Chondrocyte (in vitro differentiated cells): ENCODE measurements at regions not wholly inside any gene's neighbourhood (a gene's known extent, or its start where the extent isn't known, plus 50 kb on each side); places are given as distances from the start of the nearest gene placed in this dataset.

ENCODE experiments used
- DNase-seq: peaks from one replicate; pipeline ENCODE4 v3.0.0; 2021; ENCODE audit warnings: mixed read lengths, low spot score
- H3K27ac Mint-ChIP-seq: one replicate; pipeline ENCODE4 v1.8.0; 2021; ENCODE audit warnings: mild to moderate bottlenecking, moderate library complexity, mixed read lengths; ENCODE audit not compliant: unreplicated experiment
- H3K27me3 Mint-ChIP-seq: 2 replicates; pipeline ENCODE4 v1.8.0; 2021; ENCODE audit warnings: low read depth, mixed read lengths
- H3K36me3 Mint-ChIP-seq: 2 replicates; pipeline ENCODE4 v1.8.0; 2021; ENCODE audit warnings: low read depth, mixed read lengths
- H3K4me1 Mint-ChIP-seq: 2 replicates; pipeline ENCODE4 v1.8.0; 2021; ENCODE audit warnings: low read depth, mild to moderate bottlenecking, mixed read lengths
- H3K4me3 Mint-ChIP-seq: one replicate; pipeline ENCODE4 v1.8.0; 2021; ENCODE audit warnings: mild to moderate bottlenecking, moderate library complexity, mixed read lengths; ENCODE audit not compliant: unreplicated experiment
- H3K9me3 Mint-ChIP-seq: 2 replicates; pipeline ENCODE4 v1.8.0; 2021; ENCODE audit warnings: low read depth, mixed read lengths
- CTCF ChIP-seq: fragments of 200-600 bp; sonication (generic); IDR thresholded peaks from 2 replicates; pipeline ENCODE4 v1.5.0; 2021; ENCODE audit warnings: antibody characterized with exemption, mild to moderate bottlenecking, moderate library complexity

GRCh38 chr10:29883231-29883630 lies 176.2 kb downstream of the JCAD start:
- no peak for DNase-seq
- TF ChIP-seq CTCF, result no peak
- no peaks in the 10 kb centered on the region for H3K27me3 Mint-ChIP-seq
- H3K4me1 Mint-ChIP-seq, result peaks cover 5% of the 10 kb centered on the region
- H3K9me3 Mint-ChIP-seq, result no peaks in the 10 kb centered on the region
- no peaks in the 10 kb centered on the region for H3K36me3 Mint-ChIP-seq
- H3K4me3 Mint-ChIP-seq, result no peak overlapping the region
- H3K27ac Mint-ChIP-seq, result no peak overlapping the region

GRCh38 chr10:29882766-29883165 lies 176.6 kb downstream of the JCAD start:
- Mint-ChIP-seq H3K4me1 (peaks cover 9% of the 10 kb centered on the region), H3K4me3 (no peak overlapping the region), H3K36me3 (no peaks in the 10 kb centered on the region), H3K9me3 (no peaks in the 10 kb centered on the region), H3K27me3 (no peaks in the 10 kb centered on the region), H3K27ac (no peak overlapping the region)
- TF ChIP-seq CTCF, result no peak
- no peak for DNase-seq

GRCh38 chr10:29881811-29882210 lies 177.6 kb downstream of the JCAD start:
- no peaks in the 10 kb centered on the region for H3K27me3 Mint-ChIP-seq
- peaks cover 4% of the 10 kb centered on the region for H3K36me3 Mint-ChIP-seq
- no peak for DNase-seq
- no peaks in the 10 kb centered on the region for H3K9me3 Mint-ChIP-seq
- H3K4me3 Mint-ChIP-seq, result no peak overlapping the region
- peaks cover 18% of the 10 kb centered on the region for H3K4me1 Mint-ChIP-seq
- H3K27ac Mint-ChIP-seq, result no peak overlapping the region
- TF ChIP-seq CTCF, result no peak

GRCh38 chr10:29881336-29881771 lies 178.0 kb downstream of the JCAD start:
- no peak overlapping the region for H3K27ac Mint-ChIP-seq

GRCh38 chr10:29880856-29881255 lies 178.5 kb downstream of the JCAD start:
- no peak overlapping the region for H3K4me3 Mint-ChIP-seq
- H3K36me3 Mint-ChIP-seq, result peaks cover 4% of the 10 kb centered on the region
- TF ChIP-seq CTCF, result no peak
- H3K27me3 Mint-ChIP-seq, result no peaks in the 10 kb centered on the region
- no peak for DNase-seq
- H3K27ac Mint-ChIP-seq, result no peak overlapping the region
- H3K4me1 Mint-ChIP-seq, result peaks cover 27% of the 10 kb centered on the region
- H3K9me3 Mint-ChIP-seq, result no peaks in the 10 kb centered on the region

More at GRCh38 chr10:29881336-29881771, 178.0 kb downstream of the JCAD start:
- DNase-seq, result no peak
- no peaks in the 10 kb centered on the region for H3K27me3 Mint-ChIP-seq
- H3K4me3 Mint-ChIP-seq, result no peak overlapping the region
- no peak for TF ChIP-seq CTCF
- H3K9me3 Mint-ChIP-seq, result no peaks in the 10 kb centered on the region
- H3K4me1 Mint-ChIP-seq, result peaks cover 22% of the 10 kb centered on the region
- H3K36me3 Mint-ChIP-seq, result peaks cover 4% of the 10 kb centered on the region
